Activated effector memory CD4-positive, alpha-beta T cell treated with anti-CD3 and anti-CD28 coated beads, Interleukin-2, amount 50 U/mL, for 16 hours (primary cell): ENCODE measurements at regions not wholly inside any gene's neighbourhood (a gene's known extent, or its start where the extent isn't known, plus 50 kb on each side); places are given as distances from the start of the nearest gene placed in this dataset.
A peak's percentile ranks its signal among the peaks of the same experiment; 100 is the strongest.

ENCODE experiments used
- DNase-seq: peaks from one replicate; pipeline ENCODE4 v3.0.0-alpha.2; 2020

- DNase-seq, result peak; percentile 45
Measured at GRCh38 chr22:46079093-46079860, 71.0 kb upstream of the PPARA start.

- DNase-seq, result peak; percentile 42
Measured at GRCh38 chr22:46079861-46080821, 70.2 kb upstream of the PPARA start.

GRCh38 chr22:46081036-46081830 is 69.1 kb upstream of the PPARA start:
- DNase-seq, result peak; percentile 58

- peak; percentile 31 for DNase-seq
Measured at GRCh38 chr22:46081831-46082210, 68.5 kb upstream of the PPARA start.

GRCh38 chr22:46082633-46083032 is 67.7 kb upstream of the PPARA start:
- no peak for DNase-seq

GRCh38 chr22:46083383-46084350 is 66.7 kb upstream of the PPARA start:
- no peak for DNase-seq

- DNase-seq, result no peak
Measured at GRCh38 chr22:46084376-46084775, 66.0 kb upstream of the PPARA start.

- no peak for DNase-seq
Measured at GRCh38 chr22:46084943-46085827, 65.1 kb upstream of the PPARA start.

GRCh38 chr22:46085828-46086576 is 64.3 kb upstream of the PPARA start:
- no peak for DNase-seq

- no peak for DNase-seq
Measured at GRCh38 chr22:46086577-46087335, 63.6 kb upstream of the PPARA start.

- no peak for DNase-seq
Measured at GRCh38 chr22:46087336-46087690, 63.0 kb upstream of the PPARA start.

- DNase-seq, result no peak
Measured at GRCh38 chr22:46087816-46088277, 62.5 kb upstream of the PPARA start.

- no peak for DNase-seq
Measured at GRCh38 chr22:46088541-46089311, 61.6 kb upstream of the PPARA start.

GRCh38 chr22:46089426-46090035 is 60.8 kb upstream of the PPARA start:
- DNase-seq, result no peak

- no peak for DNase-seq
Measured at GRCh38 chr22:46090036-46090591, 60.2 kb upstream of the PPARA start.

- no peak for DNase-seq
Measured at GRCh38 chr22:46090631-46091201, 59.6 kb upstream of the PPARA start.

- no peak for DNase-seq
Measured at GRCh38 chr22:46091277-46091977, 58.9 kb upstream of the PPARA start.
